ENCODE measurements at regions not wholly inside any gene's neighbourhood (a gene's known extent, or its start where the extent isn't known, plus 50 kb on each side); places are given as distances from the start of the nearest gene placed in this dataset.

- no peak for TF ChIP-seq CTCF (IDR thresholded peaks at IDR 0.05)
Measured at GRCh38 chr2:48207201-48207641, 107.3 kb upstream of the FOXN2 start.

GRCh38 chr2:48207851-48208250 lies 106.6 kb upstream of the FOXN2 start:
- no peak for TF ChIP-seq CTCF (IDR thresholded peaks at IDR 0.05)
- H3K27ac Mint-ChIP-seq (ENCODE audit: unreplicated experiment): no peak overlapping the region
- H3K9me3 Mint-ChIP-seq (ENCODE audit: unreplicated experiment): no peaks in the 10 kb centered on the region
- no peaks in the 10 kb centered on the region for H3K27me3 Mint-ChIP-seq (ENCODE audit: unreplicated experiment)
- no peaks in the 10 kb centered on the region for H3K36me3 Mint-ChIP-seq (ENCODE audit: unreplicated experiment)
- no peak for DNase-seq (ENCODE audit: extremely low spot score, unreplicated experiment)
- peaks cover 3% of the 10 kb centered on the region for H3K4me1 Mint-ChIP-seq (ENCODE audit: unreplicated experiment)
- H3K4me3 Mint-ChIP-seq (ENCODE audit: unreplicated experiment): no peak overlapping the region

More at GRCh38 chr2:48207201-48207641, 107.3 kb upstream of the FOXN2 start:
- Mint-ChIP-seq H3K27me3 (ENCODE audit: unreplicated experiment) (no peaks in the 10 kb centered on the region), H3K9me3 (ENCODE audit: unreplicated experiment) (no peaks in the 10 kb centered on the region), H3K4me1 (ENCODE audit: unreplicated experiment) (peaks cover 3% of the 10 kb centered on the region), H3K4me3 (ENCODE audit: unreplicated experiment) (no peak overlapping the region), H3K27ac (ENCODE audit: unreplicated experiment) (no peak overlapping the region), H3K36me3 (ENCODE audit: unreplicated experiment) (no peaks in the 10 kb centered on the region)
- no peak for DNase-seq (ENCODE audit: extremely low spot score, unreplicated experiment)

- no peak for TF ChIP-seq CTCF (IDR thresholded peaks at IDR 0.05)
- Mint-ChIP-seq H3K4me1 (ENCODE audit: unreplicated experiment) (peaks cover 3% of the 10 kb centered on the region), H3K36me3 (ENCODE audit: unreplicated experiment) (no peaks in the 10 kb centered on the region), H3K27me3 (ENCODE audit: unreplicated experiment) (no peaks in the 10 kb centered on the region), H3K9me3 (ENCODE audit: unreplicated experiment) (no peaks in the 10 kb centered on the region), H3K4me3 (ENCODE audit: unreplicated experiment) (no peak overlapping the region), H3K27ac (ENCODE audit: unreplicated experiment) (no peak overlapping the region)
- no peak for DNase-seq (ENCODE audit: extremely low spot score, unreplicated experiment)
Measured at GRCh38 chr2:48209214-48209885, 105.1 kb upstream of the FOXN2 start.

- H3K4me3 Mint-ChIP-seq (ENCODE audit: unreplicated experiment): no peak overlapping the region
- TF ChIP-seq CTCF (IDR thresholded peaks at IDR 0.05): no peak
- no peaks in the 10 kb centered on the region for H3K36me3 Mint-ChIP-seq (ENCODE audit: unreplicated experiment)
- H3K27ac Mint-ChIP-seq (ENCODE audit: unreplicated experiment): no peak overlapping the region
- no peaks in the 10 kb centered on the region for H3K27me3 Mint-ChIP-seq (ENCODE audit: unreplicated experiment)
- H3K4me1 Mint-ChIP-seq (ENCODE audit: unreplicated experiment): peaks cover 3% of the 10 kb centered on the region
- no peaks in the 10 kb centered on the region for H3K9me3 Mint-ChIP-seq (ENCODE audit: unreplicated experiment)
- DNase-seq (ENCODE audit: extremely low spot score, unreplicated experiment): no peak
Measured at GRCh38 chr2:48210189-48210588, 104.3 kb upstream of the FOXN2 start.

DNA sequence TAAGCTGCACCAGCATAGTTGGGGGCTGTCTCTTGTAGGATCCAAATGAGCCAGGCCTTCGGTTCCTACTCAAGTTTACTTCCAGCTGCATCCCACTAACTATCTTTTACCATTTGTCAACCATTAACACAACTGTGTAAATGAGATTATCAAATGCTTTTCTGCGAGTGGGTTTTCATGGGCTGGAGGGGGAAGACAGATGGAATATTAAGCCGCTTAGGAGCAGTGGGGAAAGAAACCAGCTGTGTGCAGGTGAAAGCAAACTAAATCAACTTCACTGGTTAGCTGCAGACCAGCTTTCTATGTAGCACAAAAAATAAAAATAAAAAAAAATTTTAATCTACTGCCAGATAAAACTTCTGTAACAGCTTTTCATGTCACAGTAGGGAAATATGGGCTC lies 100.8 kb upstream of the FOXN2 start:
- no peak overlapping the region for H3K27ac Mint-ChIP-seq (ENCODE audit: unreplicated experiment)
- H3K4me3 Mint-ChIP-seq (ENCODE audit: unreplicated experiment): no peak overlapping the region
- no peaks in the 10 kb centered on the region for H3K36me3 Mint-ChIP-seq (ENCODE audit: unreplicated experiment)
- TF ChIP-seq CTCF (IDR thresholded peaks at IDR 0.05): no peak
- H3K4me1 Mint-ChIP-seq (ENCODE audit: unreplicated experiment): no peaks in the 10 kb centered on the region
- no peaks in the 10 kb centered on the region for H3K27me3 Mint-ChIP-seq (ENCODE audit: unreplicated experiment)
- DNase-seq (ENCODE audit: extremely low spot score, unreplicated experiment): no peak
- H3K9me3 Mint-ChIP-seq (ENCODE audit: unreplicated experiment): peaks cover 4% of the 10 kb centered on the region

Measured in osteocyte (in vitro differentiated cells).